ENCODE measurements at regions not wholly inside any gene's neighbourhood (a gene's known extent, or its start where the extent isn't known, plus 50 kb on each side); places are given as distances from the start of the nearest gene placed in this dataset.

DNA sequence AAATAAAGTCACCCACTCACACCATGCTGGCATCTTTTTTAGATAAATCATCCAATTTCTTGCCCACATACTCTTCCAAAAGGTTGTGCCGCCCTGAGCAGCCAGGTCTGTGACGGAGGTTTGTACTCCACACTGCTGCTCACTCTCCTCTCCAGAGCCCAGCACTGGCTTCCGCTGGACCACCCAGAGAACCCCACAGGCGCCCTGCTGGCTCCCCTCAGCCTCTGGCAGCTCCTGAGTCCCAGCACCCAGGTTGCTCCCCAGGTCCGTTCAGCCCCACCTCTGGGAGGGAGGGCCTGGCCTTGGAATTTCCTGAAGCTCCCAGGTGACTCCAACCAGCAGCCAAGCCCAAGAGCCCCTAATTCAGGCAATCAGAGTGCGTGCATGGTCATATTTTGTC is 131.7 kb upstream of the CST7 start:
- no peak for DNase-seq

DNA sequence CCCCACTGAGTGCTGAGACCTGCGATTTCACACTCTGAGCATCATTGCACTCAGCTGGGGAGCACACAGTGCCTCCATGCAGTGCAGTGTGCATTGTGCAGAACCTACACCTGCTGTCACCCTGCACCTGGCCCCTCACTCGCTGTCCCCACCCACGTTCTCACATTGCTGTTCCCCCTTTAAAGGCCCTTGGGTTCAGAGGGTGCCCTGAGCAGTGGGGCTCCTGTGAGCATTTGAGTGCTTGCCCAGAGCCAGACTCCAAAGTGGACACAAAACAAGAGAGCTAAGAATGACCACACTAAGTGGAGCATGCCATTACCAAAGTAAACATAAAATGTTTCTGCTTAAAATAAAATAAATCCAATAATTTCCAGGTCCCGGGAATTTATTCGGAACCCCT is 131.0 kb upstream of the CST7 start:
- no peak for DNase-seq

DNA sequence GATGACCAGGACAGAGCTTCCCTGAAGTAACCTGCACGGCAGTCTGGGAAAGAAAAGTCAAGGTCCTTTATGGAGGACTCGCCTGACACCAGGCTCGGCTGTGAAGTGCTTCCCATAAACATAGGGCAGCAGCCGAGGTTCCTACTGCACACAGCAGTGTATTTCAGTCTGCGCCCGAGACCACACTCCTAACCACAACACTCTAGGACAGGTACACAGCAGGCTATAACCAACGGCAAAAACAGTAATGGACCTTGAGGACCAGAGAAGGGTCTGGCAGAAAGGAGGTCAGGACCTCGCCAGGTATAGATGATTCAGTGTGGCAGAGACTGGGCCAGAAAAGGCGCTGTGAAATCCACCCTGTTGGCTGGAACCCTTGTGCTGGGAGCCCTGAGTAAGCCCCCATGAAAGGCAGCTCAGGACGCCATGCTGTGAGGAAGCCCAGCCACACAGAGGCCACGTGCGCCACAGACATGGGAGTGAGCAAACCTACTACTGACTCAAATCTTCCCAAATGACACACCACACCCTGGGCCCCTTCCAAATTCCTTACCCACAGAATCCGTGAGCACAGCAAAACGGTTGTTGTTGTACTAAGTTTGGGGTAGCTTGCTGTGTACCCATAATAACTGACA is 129.6 kb upstream of the CST7 start:
- DNase-seq, result no peak

DNA sequence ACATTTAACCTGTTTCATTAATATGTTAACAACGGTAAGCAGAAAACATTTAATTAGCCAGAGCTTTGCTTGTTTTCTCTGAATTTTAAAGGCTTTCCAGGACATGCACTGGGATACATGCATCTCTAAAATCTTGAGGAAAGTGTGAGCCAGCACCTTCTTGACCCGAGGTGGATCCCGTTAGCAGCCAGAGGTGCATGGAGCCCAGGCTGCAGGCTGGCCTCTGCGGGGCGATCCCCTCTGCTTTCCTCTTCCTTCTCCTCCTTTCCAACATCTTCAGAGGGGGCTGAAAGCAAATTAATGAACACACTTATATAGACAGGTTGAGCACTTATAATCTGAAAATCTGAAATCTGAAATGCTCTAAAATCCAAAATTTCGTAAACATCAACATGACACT is 128.7 kb upstream of the CST7 start:
- no peak for DNase-seq

DNA sequence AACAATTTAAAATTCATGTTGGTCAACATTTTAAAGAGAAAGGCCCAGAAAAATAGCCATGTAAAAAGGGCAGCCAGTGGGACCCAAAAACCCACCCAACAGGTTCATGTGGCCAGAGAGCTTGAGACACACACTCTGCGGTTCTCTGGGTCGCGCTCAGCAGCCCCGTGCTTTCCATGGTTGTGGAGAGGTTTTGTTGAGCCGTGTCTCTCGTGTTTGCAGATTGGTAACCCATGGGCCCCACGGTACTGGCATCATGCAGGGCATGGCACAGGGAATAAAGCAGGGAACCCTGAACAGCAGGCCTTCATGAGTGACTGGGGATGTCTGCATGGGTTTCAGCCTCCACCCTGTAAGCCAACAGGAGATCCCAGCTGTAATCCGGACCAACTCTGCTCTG is 127.7 kb upstream of the CST7 start:
- no peak for DNase-seq

DNA sequence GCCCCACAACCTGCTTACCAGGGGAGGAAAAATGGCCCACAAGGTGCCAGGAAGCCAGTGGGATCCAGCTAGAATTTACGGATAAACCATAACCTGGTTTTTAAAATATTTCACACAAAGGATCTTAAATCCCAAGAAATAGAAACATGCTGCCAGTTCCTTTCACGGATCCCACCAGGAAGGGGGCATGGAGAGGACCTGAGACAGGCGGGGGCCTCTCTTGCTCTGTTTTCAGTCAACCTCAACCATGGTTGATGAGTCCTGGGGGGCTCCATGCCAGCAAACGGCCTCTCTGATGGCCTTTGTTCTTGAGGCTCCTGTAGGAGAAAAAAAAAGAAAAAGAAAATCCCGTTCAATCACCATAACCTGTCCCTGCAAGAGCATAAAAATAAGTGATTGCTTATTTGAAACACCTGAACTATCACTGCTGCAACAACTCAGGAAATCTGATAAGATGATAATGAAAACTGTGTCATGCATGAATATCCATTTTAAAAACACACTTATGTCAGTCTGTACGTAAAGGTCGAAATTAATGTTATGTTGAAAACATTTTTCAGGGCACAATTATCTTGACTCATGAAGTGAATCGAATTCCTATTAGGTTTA is 125.8 kb upstream of the CST7 start:
- no peak for DNase-seq

DNA sequence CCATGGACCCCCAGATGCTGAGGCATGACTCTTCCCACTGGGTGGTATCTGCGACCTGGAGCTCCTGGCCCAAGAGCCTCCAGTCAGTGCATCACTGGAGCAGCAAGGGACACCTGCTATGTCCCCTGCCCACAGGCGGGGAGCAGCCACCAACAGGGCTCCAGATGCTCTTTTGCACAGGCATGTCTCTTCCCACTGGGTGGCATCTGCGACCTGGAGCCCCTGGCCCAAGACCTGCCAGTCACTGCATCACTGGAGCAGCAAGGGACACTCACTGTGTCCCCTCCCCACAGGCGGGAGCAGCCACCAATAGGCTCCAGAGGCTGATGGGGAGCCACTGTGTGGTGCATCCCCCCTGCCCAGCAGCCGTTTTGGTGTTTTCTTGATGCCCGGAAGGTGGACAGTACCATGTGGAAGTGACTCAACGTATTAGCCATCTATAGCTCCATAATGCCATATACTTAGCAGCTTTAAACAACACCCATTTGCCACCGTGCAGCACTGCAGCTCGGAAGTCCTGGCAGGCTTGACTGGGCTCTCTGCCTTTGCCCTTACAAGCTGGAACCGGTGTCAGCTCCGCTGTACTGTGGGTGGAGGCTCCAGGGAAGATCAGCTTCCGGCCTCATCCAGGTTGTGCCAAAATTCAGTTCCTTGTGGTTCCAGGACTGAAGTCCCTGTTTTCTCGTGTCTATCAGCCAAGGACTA is 124.9 kb upstream of the CST7 start:
- peak; percentile 6 for DNase-seq

DNA sequence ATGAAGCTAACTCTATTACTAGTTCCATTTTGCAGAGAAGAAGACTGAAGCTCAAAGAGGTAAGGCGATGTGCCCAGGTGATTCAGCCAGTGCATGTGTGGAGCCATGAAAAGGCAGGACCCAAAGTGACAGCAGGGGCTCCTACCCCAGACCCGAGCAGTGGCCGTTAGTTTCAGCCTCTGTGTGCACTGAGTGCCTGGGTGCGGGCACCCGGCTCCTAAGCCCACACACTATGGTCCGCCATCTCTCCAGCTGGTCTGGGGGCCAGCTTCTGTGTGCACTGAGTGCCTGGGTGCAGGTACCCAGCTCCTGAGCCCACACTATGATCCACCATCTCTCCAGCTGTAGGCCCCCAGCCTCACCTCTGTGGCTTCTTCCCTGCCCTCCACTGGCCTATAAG is 123.5 kb upstream of the CST7 start:
- DNase-seq, result no peak

DNA sequence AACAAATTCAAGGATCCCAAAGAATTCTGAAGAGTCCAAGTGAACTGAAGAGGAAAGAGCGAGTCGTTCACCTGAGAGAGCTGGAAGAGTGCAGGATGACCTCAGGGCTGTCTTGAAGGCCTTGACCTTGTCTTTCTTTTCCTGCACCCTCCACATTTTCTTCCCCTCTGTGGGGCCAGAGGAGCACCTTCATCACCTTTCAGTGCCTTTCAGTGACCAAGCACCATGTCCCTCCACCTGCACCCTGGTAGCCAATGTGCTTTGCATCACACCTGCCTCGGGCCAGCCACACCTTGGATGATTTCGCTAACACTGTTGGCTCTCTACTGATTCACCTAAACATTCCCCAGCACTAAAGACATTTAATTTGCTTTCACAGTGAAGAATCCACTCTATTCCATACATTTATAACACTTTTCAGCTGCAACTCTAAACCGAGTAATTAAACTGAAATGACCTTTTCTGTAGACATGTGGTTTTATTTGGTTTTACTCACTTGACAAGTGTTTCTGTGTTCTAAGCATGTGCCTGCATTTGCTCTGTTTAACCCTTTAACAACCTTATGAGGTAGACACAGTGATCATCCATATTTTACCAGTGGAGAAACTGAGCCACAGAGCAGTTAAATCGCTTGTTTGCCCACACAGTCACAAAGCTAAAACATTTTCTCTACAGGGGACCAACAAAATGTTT is 121.3 kb upstream of the CST7 start:
- no peak for DNase-seq

DNA sequence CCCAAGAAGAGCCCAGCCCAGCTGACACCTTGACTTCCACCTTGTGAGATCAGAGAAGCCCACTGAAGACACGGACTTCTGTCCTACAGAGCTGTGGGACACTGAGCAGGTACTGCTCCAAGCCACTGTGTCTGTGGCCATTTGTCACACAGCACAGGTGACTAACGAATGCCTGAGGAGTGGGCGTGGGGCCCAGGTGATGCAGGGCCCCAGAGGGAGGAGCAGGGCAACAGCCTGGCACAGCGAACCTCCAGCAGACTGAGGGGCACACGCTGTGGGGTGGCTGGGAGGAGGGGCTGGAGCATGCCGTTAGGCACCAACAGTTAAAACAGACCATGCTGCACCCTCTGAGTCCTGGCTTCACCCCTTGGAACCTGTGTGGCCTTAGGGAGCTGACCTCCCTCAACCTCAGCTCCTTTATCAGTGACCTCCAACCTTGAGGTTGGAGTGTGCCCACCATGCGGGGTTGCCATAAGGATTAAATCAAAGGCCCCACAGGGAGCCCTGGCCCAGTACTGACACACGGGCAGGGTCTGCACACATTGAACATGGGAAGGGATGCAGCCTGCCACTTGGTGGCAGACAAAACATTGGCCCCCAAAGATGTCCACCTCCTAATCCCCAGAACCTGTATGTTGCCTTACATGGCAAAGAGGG is 119.9 kb upstream of the CST7 start:
- DNase-seq, result peak; percentile 4

DNA sequence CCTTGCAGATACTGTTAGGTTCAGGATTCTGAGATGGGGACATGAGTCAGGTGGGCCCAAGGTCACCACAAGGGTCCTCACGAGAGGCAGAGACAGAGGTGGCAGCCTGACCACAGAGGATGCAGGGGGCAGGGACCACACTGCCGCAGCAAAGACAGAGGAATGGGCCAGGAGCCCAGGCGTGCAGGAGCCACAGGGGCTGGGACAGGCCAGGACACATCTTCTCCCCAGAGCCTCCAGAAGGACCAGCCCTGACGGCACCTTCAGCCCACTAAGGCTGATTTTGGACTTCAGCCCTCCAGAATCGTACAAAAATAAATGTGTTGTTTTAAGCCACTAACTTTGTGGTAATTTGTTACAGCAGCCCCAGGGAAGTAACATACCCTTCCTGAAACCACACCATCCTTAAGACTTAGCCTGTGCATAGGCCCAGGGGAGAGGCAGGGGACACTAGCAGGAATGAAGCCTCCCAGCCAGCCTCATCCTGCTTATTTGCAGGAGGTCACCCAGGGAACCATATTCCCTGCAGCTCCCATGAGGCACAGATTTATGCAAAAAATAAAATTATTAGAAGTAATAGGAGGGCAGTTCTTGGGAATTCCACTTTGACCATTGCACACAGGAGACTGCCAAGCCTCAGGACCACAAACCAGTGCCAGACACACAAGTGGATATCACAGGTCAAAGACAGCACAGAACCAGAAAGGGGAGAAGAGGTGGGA is 119.3 kb upstream of the CST7 start:
- DNase-seq, result no peak

DNA sequence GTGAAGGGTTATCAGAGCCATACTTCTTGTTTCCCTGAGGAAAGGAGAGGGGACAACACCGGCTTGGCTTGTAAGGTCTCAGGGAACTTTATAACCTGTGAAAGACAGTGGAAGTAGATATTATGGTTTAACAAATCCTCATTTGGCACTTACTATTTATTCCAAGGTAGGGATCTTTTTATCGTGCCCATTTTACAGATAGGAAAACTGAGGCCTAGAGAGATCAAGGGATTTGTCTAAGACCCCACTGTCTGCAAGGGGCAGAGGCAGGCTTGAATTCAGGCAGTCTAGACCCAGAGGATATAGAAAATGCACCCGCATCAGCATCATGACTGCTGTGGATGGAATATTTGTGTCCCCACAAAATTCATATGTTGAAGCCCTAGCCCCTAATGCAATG is 118.4 kb upstream of the CST7 start:
- no peak for DNase-seq

DNA sequence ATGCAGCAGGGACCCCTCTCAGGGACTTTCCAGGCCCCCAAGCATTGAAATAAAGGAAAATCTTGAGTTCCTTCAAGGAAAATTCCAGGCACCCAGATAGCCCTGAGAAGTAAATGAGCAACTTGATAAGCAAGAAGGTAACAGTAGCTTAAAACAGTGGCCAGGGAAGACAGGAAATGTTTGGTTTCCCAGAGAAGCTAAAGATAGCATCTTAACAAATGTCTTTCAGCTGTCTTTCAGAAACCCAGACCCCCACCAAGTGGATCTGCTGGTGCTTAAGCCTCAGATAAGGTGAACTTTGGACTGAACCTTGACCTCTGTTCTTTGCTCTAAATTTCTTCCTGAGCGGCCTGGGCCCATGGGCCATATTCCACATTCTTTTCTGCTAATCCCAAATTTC is 117.8 kb upstream of the CST7 start:
- no peak for DNase-seq

DNA sequence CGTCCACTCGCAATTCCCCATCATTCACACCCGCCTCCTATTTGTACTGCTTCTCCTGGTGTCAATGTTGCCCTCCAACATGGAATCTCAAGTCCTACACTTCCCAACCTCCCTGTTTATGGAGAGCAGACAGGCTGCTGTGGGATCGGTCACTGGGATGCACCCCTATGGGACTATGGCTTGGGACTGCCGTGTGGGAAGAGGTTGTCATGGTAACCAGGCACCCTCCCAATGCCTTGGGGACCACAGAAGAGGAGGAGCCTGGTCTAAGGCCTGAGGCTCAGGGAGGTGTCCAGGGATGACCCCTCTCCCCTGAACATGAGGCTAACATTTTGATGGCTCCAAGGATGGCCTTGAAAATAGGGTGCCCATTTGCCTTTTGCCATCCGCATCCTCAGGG is 116.6 kb upstream of the CST7 start:
- DNase-seq, result no peak

DNA sequence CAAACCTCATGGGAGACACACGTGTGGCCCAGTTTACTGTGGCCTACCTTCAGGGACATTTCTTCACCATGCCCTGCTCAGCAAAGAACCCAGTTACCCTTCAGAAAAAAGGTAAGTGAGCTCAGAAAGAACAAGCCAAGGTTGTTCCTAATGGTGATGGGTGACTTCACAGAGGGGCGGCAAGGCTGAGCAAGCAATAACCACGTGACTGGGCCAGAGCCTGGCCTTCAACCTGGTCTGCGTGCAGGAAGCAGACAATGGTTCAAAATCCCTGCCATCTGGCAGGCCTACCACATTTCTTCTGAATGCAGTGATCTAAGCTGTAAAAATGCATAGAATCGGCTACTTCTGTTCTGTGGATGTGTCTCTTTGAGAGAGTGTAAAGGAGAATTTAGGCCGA is 115.5 kb upstream of the CST7 start:
- DNase-seq, result no peak

DNA sequence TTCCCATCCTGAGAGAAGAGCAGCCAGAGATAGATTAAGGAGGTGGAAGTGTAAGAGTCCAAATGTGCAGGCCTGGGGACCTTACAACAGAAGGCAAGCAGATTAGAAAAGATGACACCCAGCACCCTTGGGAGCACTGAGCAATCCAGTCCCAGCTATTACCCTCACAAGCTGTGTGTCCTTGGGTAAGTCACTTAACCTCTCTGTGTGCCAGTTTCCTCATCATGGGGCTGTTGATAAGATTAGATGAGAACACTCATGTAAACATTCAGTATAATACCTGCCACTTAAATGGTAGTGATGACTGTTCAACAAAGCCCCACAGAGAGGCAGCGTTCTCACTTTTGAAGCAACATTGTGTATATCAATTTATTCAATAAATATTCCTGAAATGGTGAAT is 114.8 kb upstream of the CST7 start:
- no peak for DNase-seq

DNA sequence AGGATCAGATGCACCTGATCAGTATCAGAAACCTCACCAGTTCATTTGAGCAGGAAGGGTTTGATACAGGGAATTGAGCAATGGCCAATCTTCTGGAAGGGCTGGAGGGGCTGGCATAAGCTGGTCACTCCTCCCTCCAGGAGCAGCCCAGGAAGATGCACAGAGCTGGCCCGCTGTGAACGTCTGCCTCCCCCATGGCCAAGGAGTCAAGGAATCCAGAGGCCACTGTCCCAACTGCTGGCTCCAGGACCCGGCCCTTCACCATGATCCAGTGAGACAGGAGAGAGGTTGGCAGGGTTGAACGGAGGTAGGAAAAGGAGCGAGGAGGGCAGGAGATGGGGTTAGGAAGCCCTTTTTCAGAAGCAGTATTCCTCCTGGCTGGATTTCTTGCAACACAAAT is 113.9 kb upstream of the CST7 start:
- no peak for DNase-seq

DNA sequence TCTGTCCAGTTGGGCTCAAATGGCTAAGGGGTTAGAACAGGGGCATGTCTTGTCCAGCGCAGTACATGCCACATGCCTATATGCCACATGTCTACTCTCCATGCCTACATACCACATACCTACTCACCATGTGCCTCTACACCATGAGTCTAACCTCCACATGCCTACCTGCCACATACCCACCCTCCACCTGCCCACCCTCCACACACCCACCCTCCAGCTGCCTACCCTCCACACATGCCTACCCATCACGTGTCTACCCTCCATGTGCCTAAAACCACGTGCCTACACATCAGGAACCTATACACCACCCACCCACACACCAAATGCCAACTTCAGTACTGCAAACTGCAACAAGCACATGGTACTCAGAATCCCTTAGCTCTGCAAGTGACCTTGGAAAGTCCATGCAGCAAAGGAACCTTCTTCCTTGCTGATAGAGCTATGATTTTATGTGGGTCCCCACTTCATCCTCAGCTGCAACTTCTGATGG is 113.0 kb upstream of the CST7 start:
- DNase-seq, result no peak

DNA sequence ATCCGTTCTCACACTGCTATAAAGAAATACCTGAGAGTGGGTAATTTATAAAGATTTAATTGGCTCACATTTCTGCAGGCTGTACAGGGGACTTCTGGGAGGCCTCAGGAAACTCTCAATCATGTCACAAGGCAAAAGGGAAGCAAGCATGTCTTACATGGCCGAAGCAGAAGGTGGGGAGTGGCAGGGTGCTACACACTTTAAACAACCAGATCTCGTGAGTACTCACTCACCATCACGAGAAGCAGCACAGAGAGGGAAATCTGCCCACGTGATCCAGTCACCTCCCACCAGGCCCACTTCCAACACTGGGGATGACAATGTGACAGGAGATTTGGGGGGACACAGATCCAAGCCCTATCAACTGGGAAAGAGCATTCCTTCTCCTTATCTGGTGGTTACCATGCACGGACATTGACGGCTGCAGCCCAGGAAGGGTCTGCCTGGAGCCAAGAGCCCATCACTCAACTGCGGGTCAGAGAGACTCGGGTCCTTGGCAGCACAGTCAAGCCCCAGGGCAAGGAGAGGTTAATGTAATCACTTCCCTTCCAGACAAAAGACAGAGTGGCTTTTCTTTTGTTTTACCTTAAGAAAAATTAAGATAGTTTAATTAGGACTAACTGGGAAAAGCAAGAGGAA is 112.3 kb upstream of the CST7 start:
- DNase-seq, result no peak

DNA sequence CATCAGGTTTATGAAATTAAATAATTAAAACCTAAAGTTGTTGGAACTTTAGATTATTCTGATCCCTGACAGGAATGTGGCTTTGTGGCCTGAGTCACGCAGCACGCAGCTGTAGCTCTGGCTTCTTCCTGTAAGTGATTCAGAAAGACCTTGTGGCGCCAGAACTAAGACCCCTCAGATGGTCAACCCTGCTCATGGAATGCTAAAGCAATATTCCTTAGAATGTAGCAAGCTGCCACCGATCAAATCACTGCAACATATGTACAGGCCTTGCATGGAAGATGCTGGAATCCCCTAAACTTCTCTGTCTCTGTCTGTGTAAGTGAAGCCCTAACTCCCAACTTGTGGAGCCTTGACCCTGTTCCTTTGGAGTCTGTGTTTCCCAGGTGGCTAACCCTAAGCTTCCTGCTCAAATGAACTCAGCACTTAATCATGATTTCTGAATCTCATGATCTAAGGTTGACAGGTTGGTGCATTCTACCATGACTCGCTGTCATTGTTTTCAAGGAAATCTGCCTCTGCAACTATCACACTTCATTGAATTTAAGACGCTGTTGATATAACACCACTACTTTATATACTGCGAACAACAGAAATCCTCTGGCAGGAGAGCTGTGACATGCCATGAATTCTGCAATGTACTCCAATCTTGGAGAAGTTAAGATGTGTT is 111.2 kb upstream of the CST7 start:
- DNase-seq, result no peak

Measured in activated CD4-positive, CD25-positive, alpha-beta regulatory T cell treated with anti-CD3 and anti-CD28 coated beads, Interleukin-2, amount 50 U/mL, for 72 hours (primary cell).